T-cell (primary cell): ENCODE measurements at regions not wholly inside any gene's neighbourhood (a gene's known extent, or its start where the extent isn't known, plus 50 kb on each side); places are given as distances from the start of the nearest gene placed in this dataset.

Source experiments
- ATAC-seq, 4 experiments: fragments of 200-7000 bp in 3 of 4; fragments of 150-1000 bp in 1 of 4; cut with Tn5 transposase; replicated peaks in 1 of 4; 1 replicate in 3 of 4; 2 replicates in 1 of 4; pipeline ENCODE4 v1.10.0; 2021; ENCODE audit warnings: moderate library complexity in 3 of 4, mild to moderate bottlenecking in 2 of 4, moderate number of reproducible peaks in 1 of 4
- CTCF ChIA-PET, 2 donors: fragments of 300-600 bp; sonication (Branson Sonifier 250); formaldehyde crosslinking; loops; one replicate each; lab custom pipeline; 2022; ENCODE audit warnings: antibody characterized with exemption in 2 of 2; lab: Charles Lee
- POLR2A ChIA-PET, 2 donors: fragments of 300-600 bp; sonication (Branson Sonifier 250); formaldehyde crosslinking; loops; one replicate each; lab custom pipeline; 2022; ENCODE audit warnings: antibody characterized with exemption in 2 of 2; lab: Charles Lee
- DNase-seq, 35 experiments: peaks; one replicate each; pipeline versions ENCODE4 v3.0.0 to v3.0.0-alpha.2; 2013 to 2023
- H3K27ac ChIP-seq: one replicate; pipeline ENCODE4 v1.5.1; 2013; ENCODE audit warnings: low read length
- H3K27me3 ChIP-seq, 2 experiments: replicated peaks in 1 of 2; 1 replicate in 1 of 2; 2 replicates in 1 of 2; pipeline versions ENCODE4 v1.6.1 to v1.7.0; 2013; ENCODE audit warnings: low read length in 1 of 2, mixed read lengths in 1 of 2; ENCODE audit not compliant: control insufficient read depth in 2 of 2, insufficient read depth in 2 of 2; ENCODE audit errors: extremely low read depth in 1 of 2
- H3K36me3 ChIP-seq, 2 donors: 1 replicate in 1 of 2; 2 replicates in 1 of 2; pipeline versions ENCODE4 v1.6.1 to v1.7.0; 2013; ENCODE audit warnings: low read length in 1 of 2; ENCODE audit not compliant: control insufficient read depth in 2 of 2, insufficient read depth in 1 of 2; ENCODE audit errors: extremely low read depth in 1 of 2
- H3K4me1 ChIP-seq, 2 experiments: 1 replicate in 1 of 2; 2 replicates in 1 of 2; pipeline versions ENCODE4 v1.6.1 to v1.7.0; 2013; ENCODE audit warnings: low read length in 2 of 2, mixed read lengths in 1 of 2; ENCODE audit not compliant: insufficient read depth in 2 of 2, control insufficient read depth in 1 of 2; ENCODE audit errors: extremely low read depth in 1 of 2
- H3K4me3 ChIP-seq, 2 donors: 1 replicate in 1 of 2; 2 replicates in 1 of 2; pipeline versions ENCODE4 v1.5.1 to v1.7.0; 2013; ENCODE audit warnings: mild to moderate bottlenecking in 2 of 2, low read length in 1 of 2, moderate library complexity in 1 of 2; ENCODE audit not compliant: control insufficient read depth in 1 of 2; ENCODE audit errors: extremely low read depth in 1 of 2
- H3K9me3 ChIP-seq: 2 replicates; pipeline ENCODE4 v1.7.0; 2013
- H3K27ac Mint-ChIP-seq, 2 donors: one replicate each; pipeline ENCODE4 v1.8.0; 2020 to 2021; ENCODE audit warnings: mild to moderate bottlenecking in 2 of 2, mixed read lengths in 2 of 2
- H3K27me3 Mint-ChIP-seq, 2 donors: one replicate each; pipeline ENCODE4 v1.8.0; 2021 to 2022; ENCODE audit warnings: mixed read lengths in 2 of 2
- H3K36me3 Mint-ChIP-seq: one replicate; pipeline ENCODE4 v1.8.0; 2021; ENCODE audit warnings: mixed read lengths
- H3K4me1 Mint-ChIP-seq, 3 donors: one replicate each; pipeline ENCODE4 v1.8.0; 2020 to 2022; ENCODE audit warnings: mixed read lengths in 3 of 3, mild to moderate bottlenecking in 1 of 3
- H3K4me3 Mint-ChIP-seq, 3 donors: one replicate each; pipeline ENCODE4 v1.8.0; 2020 to 2022; ENCODE audit warnings: mild to moderate bottlenecking in 3 of 3, mixed read lengths in 3 of 3, moderate library complexity in 3 of 3
- H3K9me3 Mint-ChIP-seq, 3 donors: one replicate each; pipeline ENCODE4 v1.8.0; 2020 to 2022; ENCODE audit warnings: mixed read lengths in 3 of 3
- WGBS: methylation state at CpG from one replicate; pipeline ENCODE4 v1.1.5; 2013; ENCODE audit warnings: missing lambda C conversion rate; ENCODE audit not compliant: insufficient coverage; 5-methylcytosine and 5-hydroxymethylcytosine counted together

- ATAC-seq (no peak), DNase-seq (no peak)
- H3K9me3 Mint-ChIP-seq, result peaks cover 3 to 24% (median 13%) of the 10 kb centered on the region in 3 donors
- Histone ChIP-seq H3K27ac (no peak overlapping the region), H3K36me3 (no peaks in the 10 kb centered on the region), H3K9me3 (no peaks in the 10 kb centered on the region), H3K4me3 (no peak overlapping the region), H3K27me3 (peaks cover 0 to 23% of the 10 kb centered on the region in 2 experiments), H3K4me1 (no peaks in the 10 kb centered on the region)
- peaks cover 0 to 4% of the 10 kb centered on the region in 2 donors for H3K27me3 Mint-ChIP-seq
- ChIA-PET CTCF (no interaction called here), POLR2A (no interaction called here)
- H3K4me1 Mint-ChIP-seq, result no peaks in the 10 kb centered on the region
- no peak overlapping the region for H3K27ac Mint-ChIP-seq
- H3K4me3 Mint-ChIP-seq, result no peak overlapping the region
- 84% methylated on average over 7 of the region's 8 CpGs for WGBS
- H3K36me3 Mint-ChIP-seq, result peaks cover 2% of the 10 kb centered on the region
Observed at GRCh38 chr6:170000071-170000843, 248.8 kb downstream of the ERMARD start.

- Histone ChIP-seq H3K36me3 (no peaks in the 10 kb centered on the region), H3K9me3 (no peaks in the 10 kb centered on the region), H3K4me1 (no peaks in the 10 kb centered on the region), H3K4me3 (no peak overlapping the region), H3K27ac (no peak overlapping the region), H3K27me3 (peaks cover 0 to 23% of the 10 kb centered on the region in 2 experiments)
- no peak for ATAC-seq
- Mint-ChIP-seq H3K9me3 (peaks cover 0 to 21% (median 10%) of the 10 kb centered on the region in 3 donors), H3K36me3 (no peaks in the 10 kb centered on the region), H3K4me3 (no peak overlapping the region), H3K27ac (no peak overlapping the region), H3K27me3 (peaks cover 0 to 4% of the 10 kb centered on the region in 2 donors), H3K4me1 (no peaks in the 10 kb centered on the region)
- WGBS, result 81% methylated on average over 5 of the region's 7 CpGs
- DNase-seq, result no peak
- POLR2A ChIA-PET, result no interaction called here
- CTCF ChIA-PET, result no interaction called here
Observed at GRCh38 chr6:169999367-169999766, 247.9 kb downstream of the ERMARD start.

- POLR2A ChIA-PET, result no interaction called here
- ATAC-seq, result no peak
- Histone ChIP-seq H3K27ac (no peak overlapping the region), H3K36me3 (no peaks in the 10 kb centered on the region), H3K9me3 (no peaks in the 10 kb centered on the region), H3K4me1 (no peaks in the 10 kb centered on the region), H3K4me3 (no peak overlapping the region), H3K27me3 (peaks cover 0 to 31% of the 10 kb centered on the region in 2 experiments)
- Mint-ChIP-seq H3K36me3 (no peaks in the 10 kb centered on the region), H3K4me1 (peaks cover 0 to 2% (median 0%) of the 10 kb centered on the region in 3 donors), H3K27ac (no peak overlapping the region), H3K27me3 (peaks cover 0 to 4% of the 10 kb centered on the region in 2 donors), H3K9me3 (peaks cover 0 to 13% (median 8%) of the 10 kb centered on the region in 3 donors), H3K4me3 (no peak overlapping the region)
- WGBS, result 65% methylated on average over 4 of the region's 7 CpGs
- no peak for DNase-seq
- CTCF ChIA-PET, result no interaction called here
Observed at GRCh38 chr6:169998457-169998856, 247.0 kb downstream of the ERMARD start.

- CTCF ChIA-PET, result no interaction called here
- no peak overlapping the region for H3K4me3 Mint-ChIP-seq
Observed at GRCh38 chr6:169997930-169998218, 246.5 kb downstream of the ERMARD start.

GRCh38 chr6:169997187-169997929 lies 245.9 kb downstream of the ERMARD start:
- peaks cover 0 to 5% (median 5%) of the 10 kb centered on the region in 3 donors for H3K9me3 Mint-ChIP-seq
- H3K27ac ChIP-seq, result no peak overlapping the region
- H3K36me3 ChIP-seq, result no peaks in the 10 kb centered on the region
- H3K4me3 Mint-ChIP-seq, result no peak overlapping the region
- H3K4me3 ChIP-seq, result no peak overlapping the region
- H3K27ac Mint-ChIP-seq, result no peak overlapping the region
- CTCF ChIA-PET, result no interaction called here
- H3K36me3 Mint-ChIP-seq, result no peaks in the 10 kb centered on the region
- WGBS, result 81% methylated on average over 5 of the region's 11 CpGs
- no peak for DNase-seq
- no peaks in the 10 kb centered on the region for H3K9me3 ChIP-seq
- no peak for ATAC-seq
- H3K27me3 Mint-ChIP-seq, result peaks cover 0 to 1% of the 10 kb centered on the region in 2 donors
- peaks cover 0 to 32% of the 10 kb centered on the region in 2 experiments for H3K27me3 ChIP-seq
- POLR2A ChIA-PET, result interaction anchor here in 1 of 2 donors (0.6 kb wide), 1 partner anchor 51 kb away, joined by 3 read pairs; no protein-coding TSS in a partner anchor
- H3K4me1 Mint-ChIP-seq, result peaks cover 0 to 4% (median 3%) of the 10 kb centered on the region in 3 donors
- H3K4me1 ChIP-seq, result peaks cover 2 to 7% of the 10 kb centered on the region in 2 experiments

More at GRCh38 chr6:169997930-169998218, 246.5 kb downstream of the ERMARD start:
- H3K27ac ChIP-seq, result no peak overlapping the region
- peaks cover 0 to 11% (median 8%) of the 10 kb centered on the region in 3 donors for H3K9me3 Mint-ChIP-seq
- no peak overlapping the region for H3K27ac Mint-ChIP-seq
- peaks cover 0 to 2% of the 10 kb centered on the region in 2 experiments for H3K4me1 ChIP-seq
- H3K27me3 Mint-ChIP-seq, result peaks cover 0 to 4% of the 10 kb centered on the region in 2 donors
- POLR2A ChIA-PET, result interaction anchor here in 1 of 2 donors (0.6 kb wide), 1 partner anchor 51 kb away, joined by 3 read pairs; no protein-coding TSS in a partner anchor
- no peak overlapping the region for H3K4me3 ChIP-seq
- 49% methylated on average over 5 of the region's 7 CpGs for WGBS
- no peak for ATAC-seq
- DNase-seq, result peak in 2 of 35 experiments; percentile 2 to 12
- H3K36me3 ChIP-seq, result no peaks in the 10 kb centered on the region
- H3K4me1 Mint-ChIP-seq, result peaks cover 0 to 2% (median 0%) of the 10 kb centered on the region in 3 donors
- no peaks in the 10 kb centered on the region for H3K9me3 ChIP-seq
- H3K27me3 ChIP-seq, result peaks cover 0 to 32% of the 10 kb centered on the region in 2 experiments
- H3K36me3 Mint-ChIP-seq, result no peaks in the 10 kb centered on the region

- peaks cover 0 to 13% (median 11%) of the 10 kb centered on the region in 3 donors for H3K4me1 Mint-ChIP-seq
- Histone ChIP-seq H3K27me3 (peaks cover 0 to 31% of the 10 kb centered on the region in 2 experiments), H3K27ac (no peak overlapping the region), H3K4me3 (no peak overlapping the region), H3K9me3 (no peaks in the 10 kb centered on the region), H3K4me1 (peaks cover 2 to 12% of the 10 kb centered on the region in 2 experiments), H3K36me3 (no peaks in the 10 kb centered on the region)
- no peak overlapping the region for H3K27ac Mint-ChIP-seq
- H3K4me3 Mint-ChIP-seq, result no peak overlapping the region
- 93% methylated on average over 3 of the region's 5 CpGs for WGBS
- ATAC-seq (no peak), DNase-seq (no peak)
- ChIA-PET POLR2A (no interaction called here), CTCF (no interaction called here)
- no peaks in the 10 kb centered on the region for H3K9me3 Mint-ChIP-seq
- H3K27me3 Mint-ChIP-seq, result no peaks in the 10 kb centered on the region
- H3K36me3 Mint-ChIP-seq, result no peaks in the 10 kb centered on the region
Observed at GRCh38 chr6:169996378-169997051, 245.1 kb downstream of the ERMARD start.
